ENCODE measurements at regions not wholly inside any gene's neighbourhood (a gene's known extent, or its start where the extent isn't known, plus 50 kb on each side); places are given as distances from the start of the nearest gene placed in this dataset.
"Not testable (repeated sequence)": the region's sequence is repeated elsewhere in the genome, so short reads cannot be mapped to it uniquely, and the experiment has no call there.

DNA sequence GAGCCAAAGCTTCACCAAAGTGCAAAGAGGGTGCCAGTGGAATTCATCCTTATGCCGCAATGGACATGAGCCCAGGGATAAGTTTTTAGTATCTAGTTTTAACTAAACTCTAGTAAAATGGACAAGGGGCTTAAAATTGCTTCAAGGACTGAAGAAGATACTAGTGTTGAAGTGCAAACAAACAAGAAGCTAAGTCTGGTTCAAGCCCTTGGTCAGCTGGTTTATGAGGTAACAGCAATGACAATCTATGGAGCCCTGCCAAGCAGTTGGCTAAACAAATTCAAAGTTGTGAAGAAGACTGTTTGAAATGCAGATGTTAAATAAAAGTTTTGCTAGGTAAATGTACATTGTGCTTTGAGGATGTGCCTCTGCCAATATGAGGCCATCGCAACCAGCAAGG lies 209.4 kb downstream of the KTN1 start:
- DNase-seq (ENCODE audit: low spot score in 2 of 2), result no peak
- intact Hi-C loops (cut with DNase I), result no loop called here
- Histone ChIP-seq H3K9me3 (no peaks in the 10 kb centered on the region), H3K36me3 (no peaks in the 10 kb centered on the region), H3K4me3 (no peak overlapping the region), H3K27ac (no peak overlapping the region), H3K27me3 (no peaks in the 10 kb centered on the region), H3K4me1 (peaks cover 0 to 3% of the 10 kb centered on the region in 2 donors)
- TF ChIP-seq, protein P1, sequence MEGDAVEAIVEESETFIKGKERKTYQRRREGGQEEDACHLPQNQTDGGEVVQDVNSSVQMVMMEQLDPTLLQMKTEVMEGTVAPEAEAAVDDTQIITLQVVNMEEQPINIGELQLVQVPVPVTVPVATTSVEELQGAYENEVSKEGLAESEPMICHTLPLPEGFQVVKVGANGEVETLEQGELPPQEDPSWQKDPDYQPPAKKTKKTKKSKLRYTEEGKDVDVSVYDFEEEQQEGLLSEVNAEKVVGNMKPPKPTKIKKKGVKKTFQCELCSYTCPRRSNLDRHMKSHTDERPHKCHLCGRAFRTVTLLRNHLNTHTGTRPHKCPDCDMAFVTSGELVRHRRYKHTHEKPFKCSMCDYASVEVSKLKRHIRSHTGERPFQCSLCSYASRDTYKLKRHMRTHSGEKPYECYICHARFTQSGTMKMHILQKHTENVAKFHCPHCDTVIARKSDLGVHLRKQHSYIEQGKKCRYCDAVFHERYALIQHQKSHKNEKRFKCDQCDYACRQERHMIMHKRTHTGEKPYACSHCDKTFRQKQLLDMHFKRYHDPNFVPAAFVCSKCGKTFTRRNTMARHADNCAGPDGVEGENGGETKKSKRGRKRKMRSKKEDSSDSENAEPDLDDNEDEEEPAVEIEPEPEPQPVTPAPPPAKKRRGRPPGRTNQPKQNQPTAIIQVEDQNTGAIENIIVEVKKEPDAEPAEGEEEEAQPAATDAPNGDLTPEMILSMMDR (IDR thresholded peaks at IDR 0.05), result no peak

DNA sequence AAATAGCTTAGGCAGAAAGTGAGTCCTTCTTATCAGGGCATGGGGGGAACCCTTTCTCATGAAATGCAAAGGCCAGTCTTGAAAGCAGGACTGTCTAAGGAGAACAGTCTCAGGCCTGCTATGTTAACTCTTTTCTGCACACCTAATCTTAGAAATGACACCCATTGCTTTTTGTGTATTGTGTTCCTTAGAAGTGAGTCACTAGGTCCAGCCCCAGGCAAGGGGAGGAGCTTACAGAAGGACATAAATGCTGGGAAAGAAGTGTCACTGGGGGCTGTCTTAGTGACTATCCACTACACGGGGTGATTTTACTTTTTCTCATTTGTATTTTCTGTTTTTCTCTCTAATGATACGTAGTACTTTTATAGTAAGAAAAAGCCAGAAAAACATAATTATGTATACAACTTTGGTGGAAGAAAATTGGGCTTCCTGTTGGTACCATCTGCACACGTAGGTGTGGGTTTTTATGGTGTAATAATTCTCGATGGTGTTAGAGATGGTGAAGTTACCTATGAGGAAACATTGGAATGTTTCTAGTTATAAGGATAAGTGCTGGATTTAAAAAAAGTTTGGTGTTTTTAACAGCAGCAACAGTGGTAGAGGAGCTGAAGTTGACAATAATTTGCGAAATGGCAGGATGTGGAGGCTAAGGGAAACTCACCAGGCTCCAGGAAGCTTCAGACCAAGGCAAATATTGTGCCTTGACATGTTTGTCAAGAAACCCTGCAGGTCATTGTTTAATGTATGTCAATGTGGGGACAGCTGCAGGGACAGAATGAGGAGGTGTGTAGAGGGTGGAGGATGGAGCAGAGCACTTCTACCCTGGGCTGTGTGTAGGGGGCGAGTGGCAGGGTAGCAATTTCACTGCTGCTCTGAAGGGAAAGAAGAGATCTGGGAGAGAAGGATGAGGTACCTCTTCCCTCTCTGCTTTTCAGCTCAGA lies 214.9 kb downstream of the KTN1 start:
- Histone ChIP-seq H3K9me3 (no peaks in the 10 kb centered on the region), H3K27me3 (no peaks in the 10 kb centered on the region), H3K4me1 (no peaks in the 10 kb centered on the region), H3K27ac (no peak overlapping the region), H3K4me3 (no peak overlapping the region), H3K36me3 (no peaks in the 10 kb centered on the region)
- intact Hi-C loops (cut with DNase I), result no loop called here
- no peak for DNase-seq (ENCODE audit: low spot score in 2 of 2)
- TF ChIP-seq, protein P1 (IDR thresholded peaks at IDR 0.05), result no peak

DNA sequence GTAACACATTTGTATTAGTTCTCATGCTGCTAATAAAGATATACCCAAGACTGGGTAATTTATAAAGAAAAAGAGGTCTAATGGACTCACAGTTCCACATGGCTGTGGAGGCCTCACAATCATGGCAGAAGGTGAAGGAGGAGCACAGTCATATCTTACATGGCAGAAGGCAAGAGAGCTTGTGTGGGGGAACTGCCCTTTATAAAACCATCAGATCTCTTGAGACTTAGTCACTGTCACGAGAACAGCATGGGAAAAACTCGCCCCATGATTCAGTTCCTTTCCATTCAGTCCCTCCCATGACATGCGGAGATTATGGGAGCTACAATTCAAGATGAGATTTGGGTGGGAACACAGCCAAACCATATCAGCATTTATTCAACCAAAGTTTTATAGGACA lies 216.5 kb downstream of the KTN1 start:
- H3K9me3 ChIP-seq; H3K4me1 ChIP-seq; H3K27me3 ChIP-seq; H3K4me3 ChIP-seq; DNase-seq (ENCODE audit: low spot score in 2 of 2); H3K36me3 ChIP-seq; intact Hi-C loops (cut with DNase I); H3K27ac ChIP-seq: not testable (repeated sequence)

DNA sequence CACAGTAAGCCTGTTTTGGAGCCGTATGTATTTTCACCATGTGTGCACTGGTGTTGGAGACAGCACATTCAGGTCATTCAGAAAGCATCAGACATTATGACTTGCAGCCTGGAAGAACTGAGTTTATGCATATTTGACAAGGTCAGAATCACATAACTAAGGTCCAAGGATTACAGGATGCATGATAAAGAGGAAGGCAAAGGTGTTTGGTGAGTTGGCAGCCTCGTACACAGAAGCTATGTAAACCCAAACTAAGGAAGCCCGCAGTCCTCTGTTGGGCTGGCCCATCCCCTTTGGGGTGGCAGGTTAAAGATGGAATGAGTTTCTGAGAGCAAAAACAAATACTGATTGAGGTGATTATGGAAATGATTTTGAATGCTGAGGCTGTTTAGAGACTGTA lies 218.4 kb downstream of the KTN1 start:
- H3K27me3 ChIP-seq, result no peaks in the 10 kb centered on the region
- intact Hi-C loops (cut with DNase I), result no loop called here
- TF ChIP-seq, protein P1 (IDR thresholded peaks at IDR 0.05), result no peak
- no peak for DNase-seq (ENCODE audit: low spot score in 2 of 2)
- H3K4me3 ChIP-seq, result no peak overlapping the region
- H3K36me3 ChIP-seq, result no peaks in the 10 kb centered on the region
- H3K27ac ChIP-seq, result no peak overlapping the region
- no peaks in the 10 kb centered on the region for H3K9me3 ChIP-seq
- no peaks in the 10 kb centered on the region for H3K4me1 ChIP-seq

DNA sequence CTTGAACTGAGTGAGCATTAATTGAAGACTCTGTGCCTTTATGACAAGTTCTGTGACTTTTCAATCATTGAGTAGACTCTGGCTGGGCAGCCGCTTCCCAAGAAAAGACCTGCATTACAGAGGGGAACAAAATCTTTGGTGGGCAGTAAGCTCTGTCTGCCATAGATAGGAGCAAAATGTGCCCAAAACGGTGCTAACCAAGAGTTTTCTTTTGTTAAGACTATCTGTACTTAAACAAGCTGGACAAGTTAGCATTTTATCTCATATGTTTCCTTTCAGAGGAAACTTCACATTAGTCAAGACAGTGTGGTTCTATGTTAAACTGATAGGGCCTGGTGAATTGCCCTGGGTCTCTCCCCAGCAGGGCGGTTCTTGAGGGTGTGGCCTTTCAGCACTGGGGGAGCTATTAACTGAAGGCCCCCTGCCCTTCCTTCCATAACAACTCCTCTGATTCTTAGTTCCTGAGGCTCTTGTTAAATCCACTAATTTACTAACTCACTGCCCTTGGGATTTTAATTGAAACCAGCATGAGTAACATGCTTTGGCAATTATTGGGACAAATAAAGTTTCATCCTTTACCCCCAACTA lies 219.6 kb downstream of the KTN1 start:
- Histone ChIP-seq H3K4me1 (no peaks in the 10 kb centered on the region), H3K27me3 (no peaks in the 10 kb centered on the region), H3K36me3 (no peaks in the 10 kb centered on the region), H3K27ac (no peak overlapping the region), H3K4me3 (no peak overlapping the region), H3K9me3 (no peaks in the 10 kb centered on the region)
- DNase-seq (ENCODE audit: low spot score in 2 of 2), result no peak
- TF ChIP-seq, protein P1 (IDR thresholded peaks at IDR 0.05), result no peak
- intact Hi-C loops (cut with DNase I), result no loop called here

DNA sequence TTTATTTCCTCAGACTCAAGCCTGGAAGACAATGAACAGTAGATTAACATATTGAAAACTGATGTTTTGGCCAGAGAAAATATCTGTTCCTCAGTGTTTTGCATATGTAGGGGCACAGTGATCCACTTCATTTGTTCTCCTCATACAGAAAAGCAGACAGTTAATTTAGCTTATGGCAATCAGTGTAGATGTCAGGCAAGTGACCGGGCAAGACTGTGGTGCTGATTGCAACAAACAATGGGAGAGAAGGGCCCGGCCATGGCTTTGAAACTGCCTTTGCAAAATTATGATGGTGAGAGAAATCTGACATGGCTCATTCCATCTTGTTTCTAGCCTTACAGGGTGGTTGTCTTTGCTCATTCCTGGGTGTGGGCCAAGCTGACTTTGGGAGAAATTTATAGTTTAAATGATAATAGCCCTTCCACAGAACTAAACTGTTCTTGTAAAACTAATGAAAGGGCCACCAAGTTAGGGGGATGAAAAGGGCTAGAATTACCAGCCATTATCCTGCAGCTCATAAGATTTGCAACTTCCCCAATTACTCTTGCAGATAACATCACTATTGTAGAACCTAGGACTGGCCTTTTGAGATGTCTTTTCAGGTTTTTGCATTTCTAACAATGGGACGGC lies 220.3 kb downstream of the KTN1 start:
- DNase-seq (ENCODE audit: low spot score in 2 of 2), result no peak
- TF ChIP-seq, protein P1 (IDR thresholded peaks at IDR 0.05), result no peak
- no peaks in the 10 kb centered on the region for H3K36me3 ChIP-seq
- no peaks in the 10 kb centered on the region for H3K4me1 ChIP-seq
- no peaks in the 10 kb centered on the region for H3K9me3 ChIP-seq
- H3K27ac ChIP-seq, result no peak overlapping the region
- no peaks in the 10 kb centered on the region for H3K27me3 ChIP-seq
- intact Hi-C loops (cut with DNase I), result no loop called here
- no peak overlapping the region for H3K4me3 ChIP-seq

Measured in ascending aorta (tissue), 2 donors.